Gastroesophageal sphincter (tissue), 3 donors: ENCODE measurements at regions not wholly inside any gene's neighbourhood (a gene's known extent, or its start where the extent isn't known, plus 50 kb on each side); places are given as distances from the start of the nearest gene placed in this dataset.

Experiments
- POLR2A ChIP-seq, 2 donors: fragments of 450-650 bp; IDR thresholded peaks; one replicate each; pipeline ENCODE4 v1.6.1; 2017; ENCODE audit warnings: antibody characterized with exemption in 2 of 2, mild to moderate bottlenecking in 2 of 2, moderate library complexity in 1 of 2
- TF ChIP-seq, protein P1 (sequence below), 4 experiments: fragments of 200-600 bp in 2 of 4; fragments of 450-650 bp in 2 of 4; sonication (generic) in 1 of 4; IDR thresholded peaks; one replicate each; pipeline ENCODE4 v1.5.1; 2017 to 2019; ENCODE audit warnings: antibody characterized with exemption in 4 of 4, mild to moderate bottlenecking in 2 of 4, moderate library complexity in 2 of 4

DNA sequence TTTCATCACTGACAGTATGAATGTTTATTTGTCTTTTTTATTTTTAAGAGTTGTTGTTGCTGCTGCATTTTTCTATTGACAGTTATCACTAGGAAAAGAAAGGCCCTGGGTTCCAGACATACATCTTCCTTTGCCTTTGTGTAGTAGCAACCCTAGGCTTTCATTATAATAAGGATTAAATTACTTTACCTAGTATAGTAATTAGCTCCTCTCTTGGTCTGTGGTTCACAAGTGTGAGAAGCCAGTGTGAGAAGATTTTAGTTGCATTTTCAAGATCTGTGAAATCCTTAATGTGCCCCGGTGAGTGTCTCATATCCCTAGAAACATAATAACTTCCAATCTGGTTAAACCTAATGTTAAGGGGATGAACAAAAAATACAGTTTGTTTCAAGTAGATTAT lies 799.3 kb upstream of the MAP3K7 start:
- TF ChIP-seq, protein P1, sequence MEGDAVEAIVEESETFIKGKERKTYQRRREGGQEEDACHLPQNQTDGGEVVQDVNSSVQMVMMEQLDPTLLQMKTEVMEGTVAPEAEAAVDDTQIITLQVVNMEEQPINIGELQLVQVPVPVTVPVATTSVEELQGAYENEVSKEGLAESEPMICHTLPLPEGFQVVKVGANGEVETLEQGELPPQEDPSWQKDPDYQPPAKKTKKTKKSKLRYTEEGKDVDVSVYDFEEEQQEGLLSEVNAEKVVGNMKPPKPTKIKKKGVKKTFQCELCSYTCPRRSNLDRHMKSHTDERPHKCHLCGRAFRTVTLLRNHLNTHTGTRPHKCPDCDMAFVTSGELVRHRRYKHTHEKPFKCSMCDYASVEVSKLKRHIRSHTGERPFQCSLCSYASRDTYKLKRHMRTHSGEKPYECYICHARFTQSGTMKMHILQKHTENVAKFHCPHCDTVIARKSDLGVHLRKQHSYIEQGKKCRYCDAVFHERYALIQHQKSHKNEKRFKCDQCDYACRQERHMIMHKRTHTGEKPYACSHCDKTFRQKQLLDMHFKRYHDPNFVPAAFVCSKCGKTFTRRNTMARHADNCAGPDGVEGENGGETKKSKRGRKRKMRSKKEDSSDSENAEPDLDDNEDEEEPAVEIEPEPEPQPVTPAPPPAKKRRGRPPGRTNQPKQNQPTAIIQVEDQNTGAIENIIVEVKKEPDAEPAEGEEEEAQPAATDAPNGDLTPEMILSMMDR (IDR thresholded peaks at IDR 0.05) = no peak
- TF ChIP-seq POLR2A (IDR thresholded peaks at IDR 0.05) = no peak
